Germinal center (tissue), 1 donor: ENCODE measurements at regions not wholly inside any gene's neighbourhood (a gene's known extent, or its start where the extent isn't known, plus 50 kb on each side); places are given as distances from the start of the nearest gene placed in this dataset.

Experiments
- DNase-seq: peaks from one replicate; pipeline ENCODE4 v3.0.0; 2012; ENCODE audit warnings: mixed read lengths, low spot score

- DNase-seq = no peak
These were observed 101.4 kb upstream of the PPP2R2D start for GRCh38 chr10:131799429-131799828.

- no peak for DNase-seq
These were observed 98.5 kb upstream of the PPP2R2D start for GRCh38 chr10:131802156-131802915.

GRCh38 chr10:131802996-131803395, 97.8 kb upstream of the PPP2R2D start:
- no peak for DNase-seq

- no peak for DNase-seq
These were observed 96.9 kb upstream of the PPP2R2D start for GRCh38 chr10:131803860-131804425.

GRCh38 chr10:131804551-131805295, 96.1 kb upstream of the PPP2R2D start:
- no peak for DNase-seq

- no peak for DNase-seq
These were observed 95.1 kb upstream of the PPP2R2D start for GRCh38 chr10:131805696-131806095.

GRCh38 chr10:131806146-131806545, 94.7 kb upstream of the PPP2R2D start:
- DNase-seq = no peak

DNA sequence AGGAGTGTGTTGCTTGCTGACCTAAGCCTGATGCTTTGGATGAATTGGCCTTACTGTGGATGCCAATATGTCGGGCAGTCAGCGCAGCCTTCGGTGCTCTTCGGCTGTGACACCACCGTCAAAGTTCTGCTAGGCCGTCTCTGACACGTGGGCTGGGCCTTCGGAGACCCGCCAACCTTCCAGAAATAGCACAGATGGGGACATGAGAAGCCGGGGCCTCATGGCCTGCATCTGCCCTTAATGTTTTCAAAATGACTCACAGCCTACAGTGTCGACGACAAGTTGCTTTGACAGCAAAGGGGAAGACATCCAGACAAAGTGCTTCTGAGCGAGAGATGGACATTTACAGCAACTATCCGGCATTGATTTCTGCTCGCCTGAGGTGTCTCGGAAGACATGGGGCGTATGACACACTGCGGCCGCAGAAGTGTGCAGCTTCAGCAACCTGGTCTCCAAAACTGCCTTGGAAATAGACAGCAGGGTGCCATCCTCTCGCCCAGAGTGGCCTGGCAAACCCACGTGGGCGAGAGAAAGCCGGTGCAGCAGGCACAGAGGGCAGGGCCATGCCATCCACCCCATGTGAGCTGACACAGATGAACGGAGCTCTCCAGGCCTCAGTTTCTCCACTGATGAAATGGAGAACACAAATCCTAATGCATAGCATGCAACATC, 94.0 kb upstream of the PPP2R2D start:
- DNase-seq = no peak

DNA sequence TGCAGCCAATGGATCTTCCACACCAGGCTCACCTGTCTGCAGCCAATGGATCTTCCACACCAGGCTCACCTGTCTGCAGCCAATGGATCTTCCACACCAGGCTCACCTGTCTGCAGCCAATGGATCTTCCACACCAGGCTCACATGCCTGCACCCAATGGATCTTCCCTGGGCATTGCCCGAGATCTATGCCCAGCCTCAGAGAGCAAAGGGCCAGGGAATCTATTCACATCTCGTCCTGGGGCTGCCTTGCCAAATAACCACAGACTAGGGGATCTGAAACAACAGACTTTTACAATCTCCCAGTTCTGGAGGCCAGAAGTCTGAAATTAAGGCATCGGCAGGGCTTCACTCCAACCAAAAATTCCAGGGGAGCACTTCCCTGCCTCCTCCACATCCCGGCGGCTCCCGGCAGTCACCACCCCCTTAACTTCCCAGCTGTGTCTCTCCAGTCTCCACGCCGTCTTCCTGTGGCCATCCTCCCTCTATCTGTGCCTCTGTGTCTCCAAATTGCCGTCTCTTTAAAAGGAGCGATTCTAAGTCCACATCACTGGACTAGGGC, 92.4 kb upstream of the PPP2R2D start:
- DNase-seq = no peak

- DNase-seq = no peak
These were observed 90.6 kb upstream of the PPP2R2D start for GRCh38 chr10:131810036-131810804.

- no peak for DNase-seq
These were observed 89.8 kb upstream of the PPP2R2D start for GRCh38 chr10:131810805-131811629.

DNA sequence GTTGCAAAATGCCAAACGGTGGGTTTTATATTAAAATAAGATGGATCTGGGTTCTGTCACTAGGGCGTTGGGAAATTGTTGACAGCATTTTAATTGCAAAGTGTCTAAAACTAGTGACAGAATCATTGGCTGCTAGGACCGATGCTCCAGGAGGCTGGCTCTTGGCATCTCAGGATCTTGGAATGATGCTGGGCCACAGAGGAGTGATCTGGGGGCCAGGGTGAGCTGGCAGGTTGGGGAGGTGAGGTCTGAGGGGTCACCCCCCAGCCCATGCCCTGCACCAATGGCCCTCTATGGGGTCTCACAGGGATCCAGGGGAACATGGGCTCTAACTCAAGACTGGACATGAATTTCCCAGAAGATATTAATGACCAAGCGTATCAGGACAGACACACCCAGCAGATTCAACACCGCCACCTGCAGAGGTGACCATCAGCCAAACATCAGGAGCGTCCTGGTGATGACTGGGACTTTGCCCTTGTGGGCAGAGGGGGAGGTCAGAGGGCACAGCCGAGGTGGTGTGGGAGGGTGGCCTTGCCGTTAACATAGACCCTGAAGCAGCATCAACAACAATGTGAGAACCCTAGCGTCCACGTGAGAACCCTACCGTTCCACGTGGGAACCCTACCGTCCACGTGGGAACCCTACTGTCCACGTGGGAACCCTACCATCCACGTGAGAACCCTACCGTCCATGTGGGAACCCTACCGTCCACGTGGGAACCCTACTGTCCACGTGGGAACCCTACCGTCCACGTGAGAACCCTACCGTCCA, 89.0 kb upstream of the PPP2R2D start:
- no peak for DNase-seq

GRCh38 chr10:131812736-131813604, 87.8 kb upstream of the PPP2R2D start:
- DNase-seq = no peak

- no peak for DNase-seq
These were observed 86.1 kb upstream of the PPP2R2D start for GRCh38 chr10:131814567-131815265.

DNA sequence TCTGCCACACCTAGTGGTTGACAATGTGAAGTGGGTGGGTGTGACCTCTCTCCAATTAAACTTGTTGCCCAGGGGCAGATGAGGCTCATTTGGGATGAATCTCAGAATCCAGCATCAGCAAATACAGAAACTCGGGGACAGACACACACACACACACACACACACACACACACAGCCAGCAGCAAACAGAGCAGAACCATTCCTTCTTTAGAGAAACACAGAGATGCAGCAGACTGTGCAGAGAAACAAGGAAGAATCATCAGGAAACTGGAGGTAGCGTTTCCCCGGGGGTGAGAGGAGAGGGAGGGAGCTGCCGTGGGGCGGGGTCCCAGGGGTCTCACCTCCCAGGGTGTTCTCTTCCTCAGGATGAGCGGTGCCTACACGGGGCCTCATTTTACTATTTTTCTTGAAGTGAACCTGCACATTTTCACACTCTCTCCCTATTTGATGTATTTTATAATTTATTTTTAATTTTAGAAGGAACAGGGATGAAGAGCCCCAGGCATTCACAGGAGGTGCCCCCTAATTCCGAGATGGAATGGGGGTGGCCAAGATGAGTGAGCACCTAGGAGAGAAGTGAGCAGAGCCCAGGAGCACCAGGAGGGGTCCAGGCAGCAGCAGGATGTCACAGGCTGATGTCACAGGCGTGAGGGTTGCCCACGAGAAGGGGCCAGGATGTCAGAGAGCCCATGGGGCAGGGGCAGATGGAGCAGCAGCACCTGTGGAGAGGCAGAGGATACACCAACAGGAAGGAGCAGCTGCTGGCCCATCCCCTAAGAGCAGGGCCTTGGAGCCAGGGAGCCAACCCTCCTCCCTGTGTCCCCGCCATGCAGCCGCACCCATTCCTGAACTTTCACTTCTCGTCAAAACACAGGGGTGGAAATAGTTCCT, 85.3 kb upstream of the PPP2R2D start:
- DNase-seq = no peak

- DNase-seq = no peak
These were observed 84.5 kb upstream of the PPP2R2D start for GRCh38 chr10:131816157-131816775.
